ENCODE measurements at regions not wholly inside any gene's neighbourhood (a gene's known extent, or its start where the extent isn't known, plus 50 kb on each side); places are given as distances from the start of the nearest gene placed in this dataset.

GRCh38 chr5:158304607-158305006, 445.7 kb upstream of the CLINT1 start:
- TF ChIP-seq CTCF (IDR thresholded peaks at IDR 0.05) (no peak), POLR2A (IDR thresholded peaks at IDR 0.05) (no peak)
